PC-9 (cell line): ENCODE measurements at regions not wholly inside any gene's neighbourhood (a gene's known extent, or its start where the extent isn't known, plus 50 kb on each side); places are given as distances from the start of the nearest gene placed in this dataset.

Experiments used
- EZH2 ChIP-seq: fragments of 200-600 bp; sonication (generic); IDR thresholded peaks from 2 replicates; pipeline ENCODE4 v1.8.0; 2017; ENCODE audit warnings: antibody characterized with exemption, low read depth
- TF ChIP-seq, protein P1 (sequence below): fragments of 200-600 bp; sonication (generic); conservative IDR thresholded peaks from 2 replicates; pipeline ENCODE4 v1.6.1; 2017; ENCODE audit warnings: mixed run types, antibody characterized with exemption, mild to moderate bottlenecking, moderate library complexity

DNA sequence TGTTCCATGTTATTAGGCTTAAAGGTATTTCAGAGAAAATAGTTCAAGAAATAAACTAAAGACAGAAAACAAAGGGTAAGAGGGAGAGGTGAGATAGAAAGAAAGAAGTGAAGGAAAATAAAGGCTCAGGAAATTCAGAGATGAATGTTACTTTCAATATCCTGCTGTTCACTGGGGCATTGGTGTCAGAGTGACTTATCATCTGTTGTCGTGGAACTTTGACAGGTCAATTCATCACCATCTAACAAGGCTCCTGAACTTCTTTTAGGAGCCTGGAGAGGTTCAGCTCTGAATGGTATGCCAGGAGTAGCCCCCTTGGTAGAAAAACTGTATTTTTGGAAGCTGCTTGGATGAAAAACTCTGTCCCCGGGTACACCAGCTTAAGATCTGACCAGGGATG lies 100.1 kb downstream of the KLF6 start:
- TF ChIP-seq, protein P1, sequence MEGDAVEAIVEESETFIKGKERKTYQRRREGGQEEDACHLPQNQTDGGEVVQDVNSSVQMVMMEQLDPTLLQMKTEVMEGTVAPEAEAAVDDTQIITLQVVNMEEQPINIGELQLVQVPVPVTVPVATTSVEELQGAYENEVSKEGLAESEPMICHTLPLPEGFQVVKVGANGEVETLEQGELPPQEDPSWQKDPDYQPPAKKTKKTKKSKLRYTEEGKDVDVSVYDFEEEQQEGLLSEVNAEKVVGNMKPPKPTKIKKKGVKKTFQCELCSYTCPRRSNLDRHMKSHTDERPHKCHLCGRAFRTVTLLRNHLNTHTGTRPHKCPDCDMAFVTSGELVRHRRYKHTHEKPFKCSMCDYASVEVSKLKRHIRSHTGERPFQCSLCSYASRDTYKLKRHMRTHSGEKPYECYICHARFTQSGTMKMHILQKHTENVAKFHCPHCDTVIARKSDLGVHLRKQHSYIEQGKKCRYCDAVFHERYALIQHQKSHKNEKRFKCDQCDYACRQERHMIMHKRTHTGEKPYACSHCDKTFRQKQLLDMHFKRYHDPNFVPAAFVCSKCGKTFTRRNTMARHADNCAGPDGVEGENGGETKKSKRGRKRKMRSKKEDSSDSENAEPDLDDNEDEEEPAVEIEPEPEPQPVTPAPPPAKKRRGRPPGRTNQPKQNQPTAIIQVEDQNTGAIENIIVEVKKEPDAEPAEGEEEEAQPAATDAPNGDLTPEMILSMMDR, result no peak
- no peak for TF ChIP-seq EZH2
